LNCAP (cell line): ENCODE measurements at regions not wholly inside any gene's neighbourhood (a gene's known extent, or its start where the extent isn't known, plus 50 kb on each side); places are given as distances from the start of the nearest gene placed in this dataset.

Experiments
- TF ChIP-seq, protein P1 (sequence below): fragments of 450-650 bp; IDR thresholded peaks from 2 replicates; pipeline ENCODE4 v1.5.1; 2017; ENCODE audit warnings: mild to moderate bottlenecking

- TF ChIP-seq, protein P1, sequence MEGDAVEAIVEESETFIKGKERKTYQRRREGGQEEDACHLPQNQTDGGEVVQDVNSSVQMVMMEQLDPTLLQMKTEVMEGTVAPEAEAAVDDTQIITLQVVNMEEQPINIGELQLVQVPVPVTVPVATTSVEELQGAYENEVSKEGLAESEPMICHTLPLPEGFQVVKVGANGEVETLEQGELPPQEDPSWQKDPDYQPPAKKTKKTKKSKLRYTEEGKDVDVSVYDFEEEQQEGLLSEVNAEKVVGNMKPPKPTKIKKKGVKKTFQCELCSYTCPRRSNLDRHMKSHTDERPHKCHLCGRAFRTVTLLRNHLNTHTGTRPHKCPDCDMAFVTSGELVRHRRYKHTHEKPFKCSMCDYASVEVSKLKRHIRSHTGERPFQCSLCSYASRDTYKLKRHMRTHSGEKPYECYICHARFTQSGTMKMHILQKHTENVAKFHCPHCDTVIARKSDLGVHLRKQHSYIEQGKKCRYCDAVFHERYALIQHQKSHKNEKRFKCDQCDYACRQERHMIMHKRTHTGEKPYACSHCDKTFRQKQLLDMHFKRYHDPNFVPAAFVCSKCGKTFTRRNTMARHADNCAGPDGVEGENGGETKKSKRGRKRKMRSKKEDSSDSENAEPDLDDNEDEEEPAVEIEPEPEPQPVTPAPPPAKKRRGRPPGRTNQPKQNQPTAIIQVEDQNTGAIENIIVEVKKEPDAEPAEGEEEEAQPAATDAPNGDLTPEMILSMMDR: no peak
These were observed 448.5 kb upstream of the RPS6KA3 start for GRCh38 chrX:20715176-20715575.

DNA sequence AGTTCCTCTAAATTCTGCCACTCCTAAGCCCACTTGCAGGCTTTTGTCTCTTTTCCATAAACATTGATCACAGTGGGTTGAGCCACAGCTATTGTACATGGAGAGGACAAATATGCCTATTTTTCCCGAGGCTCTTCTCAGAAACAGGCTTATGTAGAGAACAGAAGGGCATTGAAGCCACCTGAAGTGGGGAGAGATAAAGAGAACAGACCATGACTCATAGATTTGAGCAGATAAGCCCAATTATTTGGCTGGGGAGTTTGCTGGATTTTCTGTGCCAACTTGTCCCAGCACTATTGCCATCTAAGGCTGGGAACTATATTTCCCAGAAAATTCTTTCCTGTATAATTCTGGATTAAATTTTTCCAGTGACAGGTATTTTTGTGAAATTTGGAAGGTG is 446.1 kb upstream of the RPS6KA3 start:
- TF ChIP-seq, protein P1: no peak

DNA sequence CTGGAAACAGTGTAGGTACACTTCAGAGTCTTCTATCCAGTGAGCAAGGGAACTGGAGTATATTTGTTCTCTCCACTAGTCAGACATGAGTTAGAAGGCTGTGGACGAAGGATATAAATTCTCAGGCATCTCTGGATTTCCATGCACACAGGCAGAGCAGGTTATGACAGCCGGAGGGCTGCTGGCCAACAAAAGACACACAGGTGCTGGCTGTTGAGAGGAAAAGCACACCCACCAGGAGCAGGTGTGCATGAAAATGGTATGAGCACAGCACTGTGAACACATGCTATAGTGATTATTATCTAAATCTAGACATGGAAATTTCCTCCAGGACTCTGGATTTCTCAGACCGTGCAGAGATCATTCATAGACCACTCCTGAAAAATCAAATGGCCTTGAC is 444.7 kb upstream of the RPS6KA3 start:
- TF ChIP-seq, protein P1: no peak

- TF ChIP-seq, protein P1: no peak
These were observed 426.4 kb upstream of the RPS6KA3 start for GRCh38 chrX:20693078-20693477.

GRCh38 chrX:20686256-20686655 is 419.5 kb upstream of the RPS6KA3 start:
- TF ChIP-seq, protein P1: no peak

GRCh38 chrX:20685652-20686051 is 418.9 kb upstream of the RPS6KA3 start:
- TF ChIP-seq, protein P1: no peak

DNA sequence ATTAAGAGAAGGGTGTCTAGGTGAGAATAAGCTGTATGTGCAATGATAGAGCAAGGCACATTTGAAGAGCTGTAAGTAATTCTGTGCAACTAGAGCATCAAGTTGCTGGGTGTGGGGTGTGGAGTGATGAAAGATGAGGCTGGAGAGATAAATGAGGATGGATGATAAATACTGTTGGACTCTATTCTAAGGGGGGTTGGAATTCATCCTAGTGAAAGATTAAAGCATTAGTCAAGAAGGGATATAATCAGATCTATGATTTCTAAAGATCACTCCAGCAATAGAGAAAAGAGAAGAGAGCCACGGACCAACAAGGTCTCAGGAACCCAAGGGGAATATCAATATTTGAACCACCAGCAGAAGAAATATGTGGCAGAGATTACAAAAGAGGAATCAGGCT is 415.0 kb upstream of the RPS6KA3 start:
- TF ChIP-seq, protein P1: no peak

GRCh38 chrX:20680998-20681397 is 414.3 kb upstream of the RPS6KA3 start:
- TF ChIP-seq, protein P1: no peak
